H1 (cell line): ENCODE measurements at regions not wholly inside any gene's neighbourhood (a gene's known extent, or its start where the extent isn't known, plus 50 kb on each side); places are given as distances from the start of the nearest gene placed in this dataset.

ENCODE experiments used
- CTCF ChIA-PET: fragments of 300-600 bp; sonication (Branson Sonifier 250); formaldehyde crosslinking; loops from one replicate; lab custom pipeline; 2021; ENCODE audit not compliant: partially characterized antibody; lab: Charles Lee
- POLR2A ChIA-PET: fragments of 300-600 bp; sonication (Branson Sonifier 250); formaldehyde crosslinking; loops from one replicate; lab custom pipeline; 2021; ENCODE audit warnings: inconsistent platforms; ENCODE audit not compliant: partially characterized antibody; lab: Charles Lee
- DNase-seq, 2 experiments: peaks; one replicate each; pipeline versions ENCODE4 v3.0.0 to v3.0.0-alpha.2; 2010 to 2022; ENCODE audit warnings: low spot score in 2 of 2, low read depth in 1 of 2, mixed read lengths in 1 of 2
- FAIRE-seq: peaks from 2 replicates; lab custom pipeline; 2011; peaks lifted over from hg19 to GRCh38; lab: Jason Lieb, UNC
- H2AFZ ChIP-seq: 2 replicates; pipeline ENCODE4 v1.8.1; 2012; ENCODE audit warnings: low read length, inconsistent platforms
- H2AK5ac ChIP-seq: 2 replicates; pipeline ENCODE4 v1.6.1; 2013; ENCODE audit warnings: low read depth, low read length
- H2BK120ac ChIP-seq: replicated peaks from 2 replicates; pipeline ENCODE3; 2013; ENCODE audit warnings: low read depth, low read length, inconsistent platforms
- H2BK12ac ChIP-seq: 2 replicates; pipeline ENCODE4 v1.6.1; 2013; ENCODE audit warnings: low read depth, low read length
- H2BK15ac ChIP-seq: 2 replicates; pipeline ENCODE4 v1.6.1; 2013; ENCODE audit warnings: low read length
- H2BK20ac ChIP-seq: 2 replicates; pipeline ENCODE4 v1.6.1; 2013; ENCODE audit warnings: low read length
- H2BK5ac ChIP-seq: 2 replicates; pipeline ENCODE4 v1.6.1; 2013; ENCODE audit warnings: low read depth, low read length
- H3K14ac ChIP-seq: 2 replicates; pipeline ENCODE4 v1.6.1; 2013; ENCODE audit warnings: inconsistent platforms; ENCODE audit not compliant: insufficient read length
- H3K18ac ChIP-seq: 2 replicates; pipeline ENCODE4 v1.6.1; 2013; ENCODE audit warnings: low read length; ENCODE audit errors: extremely low read depth
- H3K23ac ChIP-seq: 2 replicates; pipeline ENCODE4 v1.6.1; 2013; ENCODE audit warnings: inconsistent platforms; ENCODE audit not compliant: insufficient read length
- H3K23me2 ChIP-seq: 2 replicates; pipeline ENCODE4 v1.6.1; 2013; ENCODE audit warnings: low read depth, low read length
- H3K27ac ChIP-seq: 2 replicates; pipeline ENCODE4 v1.6.1; 2011; ENCODE audit warnings: low read depth, low read length, inconsistent platforms
- H3K27me3 ChIP-seq, 4 experiments: replicated peaks in 1 of 4; 1 replicate in 1 of 4; 2 replicates in 3 of 4; pipeline versions ENCODE4 v1.6.1 to v1.8.1; 2011 to 2013; ENCODE audit warnings: low read length in 3 of 4, mild to moderate bottlenecking in 3 of 4, inconsistent platforms in 2 of 4, mixed read lengths in 2 of 4, moderate library complexity in 1 of 4; ENCODE audit not compliant: control insufficient read depth in 3 of 4, insufficient read depth in 3 of 4; ENCODE audit errors: extremely low read depth in 1 of 4
- H3K36me3 ChIP-seq, 4 experiments: 2 replicates each; pipeline versions ENCODE4 v1.6.1 to v1.8.1; 2011 to 2013; ENCODE audit warnings: mild to moderate bottlenecking in 4 of 4, low read length in 3 of 4, moderate library complexity in 2 of 4, control low read depth in 1 of 4, inconsistent platforms in 1 of 4; ENCODE audit not compliant: insufficient read depth in 4 of 4, control insufficient read depth in 2 of 4
- H3K4ac ChIP-seq: replicated peaks from 2 replicates; pipeline ENCODE3; 2013; ENCODE audit warnings: low read length, low read depth, mixed read lengths, inconsistent platforms; ENCODE audit not compliant: insufficient read length
- H3K4me1 ChIP-seq, 4 experiments: replicated peaks in 1 of 4; 1 replicate in 1 of 4; 2 replicates in 3 of 4; pipeline versions ENCODE4 v1.6.1 to v1.8.1; 2011 to 2013; ENCODE audit warnings: low read length in 3 of 4, inconsistent platforms in 2 of 4, mixed read lengths in 1 of 4; ENCODE audit not compliant: insufficient read depth in 4 of 4, control insufficient read depth in 3 of 4
- H3K4me2 ChIP-seq, 2 experiments: 2 replicates each; pipeline versions ENCODE4 v1.6.1 to v1.8.1; 2011 to 2013; ENCODE audit warnings: low read depth in 2 of 2, low read length in 2 of 2, control low read depth in 1 of 2, inconsistent platforms in 1 of 2, mild to moderate bottlenecking in 1 of 2; ENCODE audit not compliant: insufficient read depth in 1 of 2
- H3K4me3 ChIP-seq, 4 experiments: fragments of 200-600, 300-600 bp in 1 of 4; sonication (generic), shearing (Covaris generic), sonication (Bioruptor Twin) in 1 of 4; 2 replicates each; pipeline versions ENCODE4 v1.5.1 to v1.8.1; 2011 to 2016; ENCODE audit warnings: low read length in 4 of 4, low read depth in 3 of 4, control low read depth in 2 of 4, inconsistent platforms in 2 of 4, mild to moderate bottlenecking in 2 of 4, mixed read lengths in 1 of 4, moderate library complexity in 1 of 4; ENCODE audit not compliant: insufficient read depth in 2 of 4; ENCODE audit errors: extremely low read depth in 1 of 4
- H3K56ac ChIP-seq: replicated peaks from 2 replicates; pipeline ENCODE3; 2013; ENCODE audit warnings: low read depth, mild to moderate bottlenecking, mixed read lengths, low read length, inconsistent platforms; ENCODE audit not compliant: insufficient read length
- H3K79me1 ChIP-seq: 2 replicates; pipeline ENCODE4 v1.6.1; 2013; ENCODE audit warnings: low read depth, low read length, control low read depth
- H3K79me2 ChIP-seq, 2 experiments: 2 replicates each; pipeline versions ENCODE4 v1.6.1 to v1.8.1; 2012 to 2013; ENCODE audit warnings: low read length in 2 of 2, mild to moderate bottlenecking in 2 of 2, inconsistent platforms in 1 of 2; ENCODE audit not compliant: insufficient read depth in 2 of 2, control insufficient read depth in 1 of 2
- H3K9ac ChIP-seq, 4 experiments: replicated peaks in 1 of 4; 1 replicate in 1 of 4; 2 replicates in 3 of 4; pipeline versions ENCODE4 v1.6.1 to v1.8.1; 2011 to 2013; ENCODE audit warnings: low read depth in 3 of 4, low read length in 3 of 4, control low read depth in 2 of 4, mild to moderate bottlenecking in 2 of 4, moderate library complexity in 2 of 4, inconsistent platforms in 1 of 4; ENCODE audit errors: extremely low read depth in 1 of 4
- H3K9me3 ChIP-seq, 2 experiments: 2 replicates each; pipeline versions ENCODE4 v1.6.1 to v1.8.1; 2012 to 2013; ENCODE audit warnings: mild to moderate bottlenecking in 2 of 2, moderate library complexity in 2 of 2, control low read depth in 1 of 2, inconsistent platforms in 1 of 2, low read depth in 1 of 2, low read length in 1 of 2, mixed read lengths in 1 of 2; ENCODE audit not compliant: insufficient read depth in 2 of 2
- H4K20me1 ChIP-seq, 2 experiments: replicated peaks in 1 of 2; 2 replicates each; pipeline versions ENCODE3 to v1.8.1; 2011 to 2013; ENCODE audit warnings: inconsistent platforms in 2 of 2, low read length in 2 of 2, mild to moderate bottlenecking in 1 of 2; ENCODE audit not compliant: insufficient read depth in 2 of 2, control insufficient read depth in 1 of 2
- H4K5ac ChIP-seq: 2 replicates; pipeline ENCODE4 v1.6.1; 2013; ENCODE audit warnings: low read length, low read depth, mixed read lengths, inconsistent platforms; ENCODE audit not compliant: insufficient read length
- H4K8ac ChIP-seq: 2 replicates; pipeline ENCODE4 v1.8.0; 2013; ENCODE audit warnings: mild to moderate bottlenecking, moderate library complexity, low read length, inconsistent platforms; ENCODE audit not compliant: insufficient read depth; ENCODE audit errors: extremely low read depth
- H4K91ac ChIP-seq: replicated peaks from 2 replicates; pipeline ENCODE3; 2013; ENCODE audit warnings: low read length, mixed read lengths, inconsistent platforms; ENCODE audit not compliant: insufficient read length
- ASH2L ChIP-seq: fragments of 200-600, 300-600 bp; sonication (generic); IDR thresholded peaks from one replicate; pipeline ENCODE4 v1.7.1; 2017; ENCODE audit warnings: low read length
- ATF2 ChIP-seq: IDR thresholded peaks from 2 replicates; pipeline ENCODE4 v1.6.1; 2012; ENCODE audit warnings: low read length, inconsistent platforms
- BRCA1 ChIP-seq: IDR thresholded peaks from 2 replicates; pipeline ENCODE4 v1.6.1; 2012; ENCODE audit warnings: low read depth, low read length, improper control_type of control experiment
- CEBPB ChIP-seq: IDR thresholded peaks from 2 replicates; pipeline ENCODE4 v1.6.1; 2012; ENCODE audit warnings: low read depth, low read length
- CHD2 ChIP-seq: IDR thresholded peaks from 2 replicates; pipeline ENCODE4 v1.6.1; 2012; ENCODE audit warnings: low read length, improper control_type of control experiment
- EZH2 ChIP-seq: fragments of 200-600 bp; sonication (generic); IDR thresholded peaks from 2 replicates; pipeline ENCODE4 v1.7.1; 2012; ENCODE audit warnings: low read depth, mild to moderate bottlenecking, moderate library complexity, low read length, inconsistent platforms; ENCODE audit not compliant: severe bottlenecking
- GTF2F1 ChIP-seq: IDR thresholded peaks from 2 replicates; pipeline ENCODE4 v1.6.1; 2012; ENCODE audit warnings: low read depth, low read length, improper control_type of control experiment, borderline replicate concordance
- POLR2A ChIP-seq, 2 experiments: IDR thresholded peaks; 1 replicate in 1 of 2; 2 replicates in 1 of 2; pipeline ENCODE4 v1.6.1; 2011; ENCODE audit warnings: low read depth in 2 of 2, low read length in 2 of 2, mild to moderate bottlenecking in 2 of 2; ENCODE audit errors: control extremely low read depth in 1 of 2
- SIX5 ChIP-seq: IDR thresholded peaks from 2 replicates; pipeline ENCODE4 v1.6.1; 2011; ENCODE audit warnings: mild to moderate bottlenecking, low read depth, low read length
- SRF ChIP-seq: IDR thresholded peaks from 2 replicates; pipeline ENCODE4 v1.6.1; 2011; ENCODE audit warnings: mild to moderate bottlenecking, low read depth, low read length, moderate library complexity
- SUZ12 ChIP-seq: fragments of 200-600 bp; sonication (generic); IDR thresholded peaks from 2 replicates; pipeline ENCODE4 v1.6.1; 2012; ENCODE audit warnings: mild to moderate bottlenecking, inconsistent platforms, low read length, moderate library complexity, mixed read lengths
- USF2 ChIP-seq: IDR thresholded peaks from 2 replicates; pipeline ENCODE4 v1.6.1; 2011; ENCODE audit warnings: low read length, improper control_type of control experiment
- ZNF274 ChIP-seq: IDR thresholded peaks from 2 replicates; pipeline ENCODE4 v1.7.0; 2012; ENCODE audit warnings: low read length, borderline replicate concordance; ENCODE audit errors: extremely low read depth
- WGBS, 2 experiments: shearing (Covaris generic) in 1 of 2; methylation state at CpG; one replicate each; pipeline versions ENCODE4 v1.1.6 to v1.1.7; 2013 to 2015; ENCODE audit warnings: low lambda C conversion rate in 2 of 2, mixed read lengths in 2 of 2, inconsistent platforms in 1 of 2, low coverage in 1 of 2, missing lambda C conversion rate in 1 of 2; ENCODE audit not compliant: insufficient replicate concordance in 2 of 2, insufficient coverage in 1 of 2, insufficient read length in 1 of 2; ENCODE audit errors: extremely low coverage in 1 of 2, missing lambda C conversion rate in 1 of 2; 5-methylcytosine and 5-hydroxymethylcytosine counted together

- POLR2A ChIA-PET: no interaction called here
- CTCF ChIA-PET: interaction anchor here (0.7 kb wide), 1 partner anchor 99 kb away, joined by 4 read pairs; no protein-coding TSS in a partner anchor
- no peaks in the 10 kb centered on the region for H3K4me1 ChIP-seq
- no peak for DNase-seq
- H2BK120ac ChIP-seq: no peak overlapping the region
- no peak overlapping the region for H3K27ac ChIP-seq
- H3K27me3 ChIP-seq: no peaks in the 10 kb centered on the region
- no peak overlapping the region for H4K5ac ChIP-seq
- H2AFZ ChIP-seq: no peak overlapping the region
- no peak overlapping the region for H3K9ac ChIP-seq
- 95% methylated on average over 3 of the region's 3 CpGs; no CpG with 5 or more reads in 1 of the 2 experiments for WGBS, 2 experiments
- H3K9me3 ChIP-seq: no peaks in the 10 kb centered on the region
- no peak overlapping the region for H2BK5ac ChIP-seq
- no peaks in the 10 kb centered on the region for H3K36me3 ChIP-seq
- no peaks in the 10 kb centered on the region for H4K20me1 ChIP-seq
- H3K56ac ChIP-seq: no peak overlapping the region
- no peak overlapping the region for H3K14ac ChIP-seq
- H3K23me2 ChIP-seq: no peaks in the 10 kb centered on the region
- no peak for FAIRE-seq
- H4K8ac ChIP-seq: no peak overlapping the region
- H3K4me2 ChIP-seq: no peak overlapping the region
- H3K4ac ChIP-seq: no peak overlapping the region
- no peak overlapping the region for H2BK12ac ChIP-seq
- H3K79me1 ChIP-seq: no peaks in the 10 kb centered on the region
- H2BK20ac ChIP-seq: no peak overlapping the region
- no peak overlapping the region for H4K91ac ChIP-seq
- no peak overlapping the region for H3K23ac ChIP-seq
- no peaks in the 10 kb centered on the region for H3K79me2 ChIP-seq
- H2AK5ac ChIP-seq: no peak overlapping the region
- H3K4me3 ChIP-seq: no peak overlapping the region
- H2BK15ac ChIP-seq: no peak overlapping the region
- H3K18ac ChIP-seq: no peak overlapping the region
- no peak for TF ChIP-seq USF2
- TF ChIP-seq ATF2: no peak
- no peak for TF ChIP-seq BRCA1
- TF ChIP-seq SRF: no peak
- TF ChIP-seq ASH2L: no peak
- TF ChIP-seq SIX5: no peak
- TF ChIP-seq ZNF274: no peak
- no peak for TF ChIP-seq SUZ12
- TF ChIP-seq GTF2F1: no peak
- TF ChIP-seq CEBPB: no peak
- no peak for TF ChIP-seq POLR2A (IDR thresholded peaks at IDR 0.05; ENCODE audit: control extremely low read depth in 1 of 2, low read depth in 2 of 2, low read length in 2 of 2)
- no peak for TF ChIP-seq CHD2
- TF ChIP-seq EZH2: no peak
These were observed 98.0 kb downstream of the SLC5A7 start for GRCh38 chr2:108084311-108084710.
